HCT116 (cell line): ENCODE measurements at regions not wholly inside any gene's neighbourhood (a gene's known extent, or its start where the extent isn't known, plus 50 kb on each side); places are given as distances from the start of the nearest gene placed in this dataset.

ENCODE experiments used
- ATAC-seq: fragments of 200-7000 bp; cut with Tn5 transposase; 2 replicates; pipeline ENCODE4 v1.9.1; 2020; ENCODE audit warnings: mild to moderate bottlenecking, moderate library complexity
- BruUV-seq: library from RNA; stranded (reverse); fragments of 400-500 nt; replicated peaks from 2 replicates; lab custom pipeline; 2021; lab: Mats Ljungman, UMichigan
- CTCF ChIA-PET: fragments of 300-600 bp; sonication (Branson Sonifier 250); formaldehyde crosslinking; loops from one replicate; lab custom pipeline; 2021; ENCODE audit warnings: antibody characterized with exemption; lab: Charles Lee
- POLR2A ChIA-PET: fragments of 300-600, 350-600 bp; sonication (Branson Sonifier 250); formaldehyde crosslinking; loops from one replicate; lab custom pipeline; 2021; ENCODE audit warnings: antibody characterized with exemption; lab: Charles Lee
- RAD21 ChIA-PET, 2 experiments: fragments of 300-600 bp; sonication (Branson Sonifier 250); formaldehyde crosslinking; loops; one replicate each; lab custom pipeline; 2023; ENCODE audit warnings: low total read pairs in 2 of 2; ENCODE audit not compliant: uncharacterized antibody in 2 of 2, unreplicated experiment in 2 of 2, low non-redundant PET in 1 of 2; lab: Charles Lee
- DNase-seq: peaks from one replicate; pipeline ENCODE4 v3.0.0-alpha.2; 2010; ENCODE audit warnings: low read depth, low spot score
- H2AFZ ChIP-seq: fragments of 200-600 bp; shearing (Covaris generic), sonication (generic); 2 replicates; pipeline ENCODE4 v1.6.1; 2017; ENCODE audit warnings: low read depth, mixed run types, mixed read lengths, antibody characterized with exemption, low read length; ENCODE audit not compliant: poor library complexity, severe bottlenecking
- H3K27ac ChIP-seq: 2 replicates; pipeline ENCODE4 v1.5.1; 2012; ENCODE audit warnings: low read depth, low read length
- H3K27me3 ChIP-seq: fragments of 200-600 bp; sonication (generic); 2 replicates; pipeline ENCODE4 v1.6.1; 2016; ENCODE audit warnings: mixed run types, low read length, mixed read lengths; ENCODE audit not compliant: insufficient read depth
- H3K36me3 ChIP-seq, 2 experiments: fragments of 200-500 bp in 1 of 2; fragments of 200-600 bp in 1 of 2; sonication (Bioruptor generic) in 1 of 2; sonication (generic) in 1 of 2; 2 replicates each; pipeline versions ENCODE4 v1.5.1 to v1.6.1; 2014 to 2016; ENCODE audit warnings: low read length in 2 of 2, inconsistent platforms in 1 of 2, mixed read lengths in 1 of 2, mixed run types in 1 of 2; ENCODE audit not compliant: insufficient read depth in 2 of 2, control insufficient read depth in 1 of 2
- H3K4me1 ChIP-seq, 2 experiments: fragments of 200-600 bp in 1 of 2; sonication (generic) in 1 of 2; 2 replicates each; pipeline versions ENCODE4 v1.5.1 to v1.6.1; 2012 to 2017; ENCODE audit warnings: low read length in 2 of 2, inconsistent platforms in 1 of 2, mild to moderate bottlenecking in 1 of 2, mixed read lengths in 1 of 2, mixed run types in 1 of 2, moderate library complexity in 1 of 2; ENCODE audit not compliant: insufficient read depth in 2 of 2, control insufficient read depth in 1 of 2
- H3K4me2 ChIP-seq: fragments of 200-600 bp; sonication (generic); 2 replicates; pipeline ENCODE4 v1.6.1; 2017; ENCODE audit warnings: mixed run types, low read length, mixed read lengths
- H3K4me3 ChIP-seq, 2 experiments: fragments of 200-600 bp in 1 of 2; sonication (generic) in 1 of 2; replicated peaks in 1 of 2; 2 replicates each; pipeline ENCODE4 v1.5.1; 2011 to 2016; ENCODE audit warnings: low read length in 2 of 2, control low read depth in 1 of 2, low read depth in 1 of 2, mild to moderate bottlenecking in 1 of 2, mixed read lengths in 1 of 2, mixed run types in 1 of 2
- H3K79me2 ChIP-seq: fragments of 200-600 bp; sonication (generic); 2 replicates; pipeline ENCODE4 v1.6.1; 2017; ENCODE audit warnings: mild to moderate bottlenecking, mixed run types, low read length, moderate library complexity, mixed read lengths; ENCODE audit not compliant: insufficient read depth
- H3K9ac ChIP-seq: fragments of 200-600 bp; sonication (generic); 2 replicates; pipeline ENCODE4 v1.6.1; 2016; ENCODE audit warnings: low read length, mixed read lengths
- H3K9me2 ChIP-seq: fragments of 200-600 bp; sonication (generic), shearing (Covaris generic); 2 replicates; pipeline ENCODE4 v1.6.1; 2017; ENCODE audit warnings: mixed run types, mild to moderate bottlenecking, moderate library complexity; ENCODE audit not compliant: insufficient read depth
- H3K9me3 ChIP-seq, 2 experiments: fragments of 200-500 bp in 1 of 2; fragments of 200-600 bp in 1 of 2; sonication (Bioruptor generic) in 1 of 2; sonication (generic) in 1 of 2; 2 replicates each; pipeline ENCODE4 v1.6.1; 2014 to 2017; ENCODE audit warnings: low read length in 2 of 2, mixed read lengths in 2 of 2, inconsistent platforms in 1 of 2, low read depth in 1 of 2, mild to moderate bottlenecking in 1 of 2, mixed run types in 1 of 2, moderate library complexity in 1 of 2; ENCODE audit not compliant: control insufficient read depth in 1 of 2, insufficient read depth in 1 of 2
- H4K20me1 ChIP-seq: fragments of 200-600 bp; sonication (generic), shearing (Covaris generic); 2 replicates; pipeline ENCODE4 v1.6.1; 2017; ENCODE audit warnings: mixed run types, mild to moderate bottlenecking, moderate library complexity; ENCODE audit not compliant: insufficient read depth
- ATF3 ChIP-seq: IDR thresholded peaks from 2 replicates; pipeline ENCODE4 v1.6.1; 2012
- CTCF ChIP-seq, 3 experiments: fragments of 200-600 bp in 1 of 3; sonication (generic) in 1 of 3; IDR thresholded peaks in 2 of 3; conservative IDR thresholded peaks in 1 of 3; 2 replicates each; pipeline ENCODE4 v1.5.1; 2012 to 2017; ENCODE audit warnings: low read depth in 2 of 3, low read length in 2 of 3, antibody characterized with exemption in 1 of 3, borderline replicate concordance in 1 of 3, control low read depth in 1 of 3, mild to moderate bottlenecking in 1 of 3, mixed read lengths in 1 of 3, mixed run types in 1 of 3, moderate library complexity in 1 of 3; ENCODE audit not compliant: insufficient read depth in 1 of 3
- EGR1 ChIP-seq: IDR thresholded peaks from 2 replicates; pipeline ENCODE4 v1.6.1; 2012; ENCODE audit warnings: low read depth
- ELF1 ChIP-seq: IDR thresholded peaks from 2 replicates; pipeline ENCODE4 v1.6.1; 2012; ENCODE audit warnings: low read depth, borderline replicate concordance
- POLR2A ChIP-seq: IDR thresholded peaks from 2 replicates; pipeline ENCODE4 v1.7.0; 2011; ENCODE audit warnings: borderline replicate concordance; ENCODE audit not compliant: insufficient read depth, insufficient read length; ENCODE audit errors: extremely low read depth
- POLR2AphosphoS5 ChIP-seq: IDR thresholded peaks from 2 replicates; pipeline ENCODE4 v1.6.1; 2011; ENCODE audit warnings: mild to moderate bottlenecking, low read depth, low read length, moderate library complexity
- SRF ChIP-seq: IDR thresholded peaks from 2 replicates; pipeline ENCODE4 v1.6.1; 2012; ENCODE audit warnings: low read depth
- ZBTB33 ChIP-seq: IDR thresholded peaks from 2 replicates; pipeline ENCODE4 v1.6.1; 2011; ENCODE audit warnings: mild to moderate bottlenecking, low read length, moderate library complexity; ENCODE audit not compliant: insufficient replicate concordance; ENCODE audit errors: extremely low read depth
- intact Hi-C: fragments of 100-400 bp; cut with micrococcal nuclease; formaldehyde crosslinking; loops from 2 replicates; pipeline ENCODE4 v1.10.0; 2022

- Histone ChIP-seq H3K9me2 (no peaks in the 10 kb centered on the region), H2AFZ (no peak overlapping the region), H3K36me3 (no peaks in the 10 kb centered on the region), H3K27ac (no peak overlapping the region), H3K9me3 (no peaks in the 10 kb centered on the region), H3K27me3 (peaks cover 64% of the 10 kb centered on the region), H3K4me1 (no peaks in the 10 kb centered on the region), H4K20me1 (no peaks in the 10 kb centered on the region), H3K79me2 (no peaks in the 10 kb centered on the region), H3K9ac (no peak overlapping the region), H3K4me2 (no peak overlapping the region), H3K4me3 (no peak overlapping the region)
- DNase-seq = no peak
- ChIA-PET RAD21 (no interaction called here), POLR2A (no interaction called here), CTCF (no interaction called here)
- TF ChIP-seq CTCF (IDR thresholded peaks at IDR 0.05 in 2 of 3, conservative IDR thresholded peaks at IDR 0.05 in 1 of 3; ENCODE audit: borderline replicate concordance in 1 of 3, insufficient read depth in 1 of 3, low read depth in 2 of 3, low read length in 2 of 3) (no peak), POLR2AphosphoS5 (no peak), ZBTB33 (no peak), ATF3 (no peak), SRF (no peak), ELF1 (no peak), POLR2A (no peak), EGR1 (no peak)
- intact Hi-C loops = no loop called here
- ATAC-seq = no peak
- no TSS peak for BruUV-seq
Observed at GRCh38 chr10:120783098-120783497, 68.1 kb upstream of the WDR11 start.
